ENCODE measurements at regions not wholly inside any gene's neighbourhood (a gene's known extent, or its start where the extent isn't known, plus 50 kb on each side); places are given as distances from the start of the nearest gene placed in this dataset.

DNA sequence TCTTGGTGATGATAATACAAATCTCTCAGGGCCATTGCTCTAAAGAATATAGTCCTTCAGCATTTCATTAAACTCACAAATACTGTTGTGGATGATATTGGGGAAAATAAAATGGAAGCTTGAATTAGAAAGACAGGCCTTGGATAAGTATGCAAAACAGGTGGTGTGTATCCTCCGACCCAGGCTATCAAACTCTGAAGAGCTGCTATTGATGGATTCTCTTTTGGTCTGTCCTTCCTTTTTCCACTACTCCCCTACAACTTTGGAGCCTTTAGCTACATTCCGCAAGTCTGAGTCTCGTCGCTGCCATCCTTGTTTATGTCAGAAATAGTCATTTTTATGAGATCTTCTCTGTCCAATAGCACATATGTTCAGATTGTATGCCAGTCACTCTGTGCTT lies 351.6 kb downstream of the KCNJ2 start:
- TF ChIP-seq, protein P1, sequence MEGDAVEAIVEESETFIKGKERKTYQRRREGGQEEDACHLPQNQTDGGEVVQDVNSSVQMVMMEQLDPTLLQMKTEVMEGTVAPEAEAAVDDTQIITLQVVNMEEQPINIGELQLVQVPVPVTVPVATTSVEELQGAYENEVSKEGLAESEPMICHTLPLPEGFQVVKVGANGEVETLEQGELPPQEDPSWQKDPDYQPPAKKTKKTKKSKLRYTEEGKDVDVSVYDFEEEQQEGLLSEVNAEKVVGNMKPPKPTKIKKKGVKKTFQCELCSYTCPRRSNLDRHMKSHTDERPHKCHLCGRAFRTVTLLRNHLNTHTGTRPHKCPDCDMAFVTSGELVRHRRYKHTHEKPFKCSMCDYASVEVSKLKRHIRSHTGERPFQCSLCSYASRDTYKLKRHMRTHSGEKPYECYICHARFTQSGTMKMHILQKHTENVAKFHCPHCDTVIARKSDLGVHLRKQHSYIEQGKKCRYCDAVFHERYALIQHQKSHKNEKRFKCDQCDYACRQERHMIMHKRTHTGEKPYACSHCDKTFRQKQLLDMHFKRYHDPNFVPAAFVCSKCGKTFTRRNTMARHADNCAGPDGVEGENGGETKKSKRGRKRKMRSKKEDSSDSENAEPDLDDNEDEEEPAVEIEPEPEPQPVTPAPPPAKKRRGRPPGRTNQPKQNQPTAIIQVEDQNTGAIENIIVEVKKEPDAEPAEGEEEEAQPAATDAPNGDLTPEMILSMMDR (IDR thresholded peaks at IDR 0.05) = no peak
- no peak for TF ChIP-seq POLR2A (IDR thresholded peaks at IDR 0.05; ENCODE audit: low read depth)
